GM12873 (cell line): ENCODE measurements at regions not wholly inside any gene's neighbourhood (a gene's known extent, or its start where the extent isn't known, plus 50 kb on each side); places are given as distances from the start of the nearest gene placed in this dataset.

Experiments used
- CTCF ChIP-seq: IDR thresholded peaks from 2 replicates; pipeline ENCODE4 v1.5.1; 2012; ENCODE audit warnings: low read depth, mild to moderate bottlenecking, moderate library complexity, low read length, control low read depth; ENCODE audit not compliant: insufficient read depth; ENCODE audit errors: missing control alignments

GRCh38 chr7:68265258-68265657, 1268.6 kb downstream of the TYW1 start:
- no peak for TF ChIP-seq CTCF

GRCh38 chr7:68266004-68266579, 1269.5 kb downstream of the TYW1 start:
- no peak for TF ChIP-seq CTCF

- no peak for TF ChIP-seq CTCF
Measured at GRCh38 chr7:68267486-68267885, 1270.9 kb downstream of the TYW1 start.

GRCh38 chr7:68269405-68269804, 1272.8 kb downstream of the TYW1 start:
- no peak for TF ChIP-seq CTCF

- TF ChIP-seq CTCF, result no peak
Measured at GRCh38 chr7:68272507-68272906, 1275.9 kb downstream of the TYW1 start.

- no peak for TF ChIP-seq CTCF
Measured at GRCh38 chr7:68276725-68277124, 1280.1 kb downstream of the TYW1 start.

- no peak for TF ChIP-seq CTCF
Measured at GRCh38 chr7:68279827-68280400, 1283.3 kb downstream of the TYW1 start.

GRCh38 chr7:68280931-68281330, 1284.3 kb downstream of the TYW1 start:
- no peak for TF ChIP-seq CTCF
